ENCODE measurements at regions not wholly inside any gene's neighbourhood (a gene's known extent, or its start where the extent isn't known, plus 50 kb on each side); places are given as distances from the start of the nearest gene placed in this dataset.

GRCh38 chr14:22458737-22459136 lies 130.3 kb downstream of the DAD1 start (continued):
- TF ChIP-seq CTCF (IDR thresholded peaks at IDR 0.05 in 2 of 3, conservative IDR thresholded peaks at IDR 0.05 in 1 of 3; ENCODE audit: control insufficient read depth in 2 of 3, extremely low read depth in 1 of 3, insufficient read depth in 1 of 3, low read depth in 3 of 3, low read length in 3 of 3) (no peak), KDM1A (IDR thresholded peaks at IDR 0.05; ENCODE audit: borderline replicate concordance) (no peak), E4F1 (IDR thresholded peaks at IDR 0.05; ENCODE audit: borderline replicate concordance, partially characterized antibody) (no peak), BRCA1 (IDR thresholded peaks at IDR 0.05; ENCODE audit: low read depth, low read length) (no peak), HDAC6 (IDR thresholded peaks at IDR 0.05; ENCODE audit: unreplicated experiment) (no peak)

- Histone ChIP-seq H2AFZ (ENCODE audit: control insufficient read depth, low read depth, low read length) (no peak overlapping the region), H3K27me3 (replicated peaks in 1 of 2; ENCODE audit: control insufficient read depth in 2 of 2, insufficient read depth in 2 of 2, low read length in 1 of 2) (no peaks in the 10 kb centered on the region), H4K20me1 (ENCODE audit: control insufficient read depth, insufficient read depth) (no peaks in the 10 kb centered on the region), H3K79me2 (ENCODE audit: control insufficient read depth, insufficient read depth, low read length) (no peaks in the 10 kb centered on the region), H3K9me3 (replicated peaks; ENCODE audit: control insufficient read depth, insufficient read depth, low read length) (no peaks in the 10 kb centered on the region), H3K27ac (ENCODE audit: control insufficient read depth, insufficient read depth) (no peak overlapping the region), H3K36me3 (ENCODE audit: control insufficient read depth in 2 of 2, insufficient read depth in 2 of 2, low read length in 1 of 2) (no peaks in the 10 kb centered on the region), H3K4me2 (ENCODE audit: control insufficient read depth, insufficient read depth) (no peak overlapping the region), H3K4me1 (ENCODE audit: control insufficient read depth, insufficient read depth, low read length) (peaks cover 33% of the 10 kb centered on the region), H3K4me3 (no peak overlapping the region), H3K9ac (ENCODE audit: control insufficient read depth, insufficient read depth, low read length) (no peak overlapping the region)
- no TSS peak for BruUV-seq (replicated peaks)
- intact Hi-C loops (cut with micrococcal nuclease; ENCODE audit: unreplicated experiment), result no loop called here
- 41% methylated on average over 2 of the region's 2 CpGs for WGBS (ENCODE audit: insufficient coverage, insufficient replicate concordance, low lambda C conversion rate, missing lambda C conversion rate)
- no peak for FAIRE-seq
- TF ChIP-seq ZZZ3 (IDR thresholded peaks at IDR 0.05; ENCODE audit: control insufficient read depth, insufficient read length, low read depth), result peak; percentile 74
- no peak for TF ChIP-seq ZBTB40 (IDR thresholded peaks at IDR 0.05; ENCODE audit: borderline replicate concordance)
- POLR2A ChIA-PET, result interaction anchor here (0.7 to 1.0 kb wide), 2 partner anchors 10 to 114 kb away, joined by 3 to 4 read pairs; no protein-coding TSS in a partner anchor
- no peak for ATAC-seq
- DNase-seq (ENCODE audit: low read depth, low spot score), result no peak
- SMC1A ChIA-PET (ENCODE audit: uncharacterized antibody, unreplicated experiment), result interaction anchor here (0.6 to 31.5 kb wide), 4 partner anchors 8 to 66 kb away, joined by 3 to 912 read pairs (median 100); no protein-coding TSS in a partner anchor
- in situ Hi-C loops (cut with MboI), result no loop called here
- CTCF ChIA-PET, result interaction anchor here (0.9 to 4.5 kb wide), 6 partner anchors 9 to 153 kb away, joined by 3 to 37 read pairs (median 4); no protein-coding TSS in a partner anchor
- RAD21 ChIA-PET (ENCODE audit: unreplicated experiment), result interaction anchor here (5.5 kb wide), 1 partner anchor 67 kb away, joined by 49 read pairs; no protein-coding TSS in a partner anchor
These were observed 131.9 kb downstream of the DAD1 start for GRCh38 chr14:22456998-22457594.
